ENCODE measurements at regions not wholly inside any gene's neighbourhood (a gene's known extent, or its start where the extent isn't known, plus 50 kb on each side); places are given as distances from the start of the nearest gene placed in this dataset.

DNA sequence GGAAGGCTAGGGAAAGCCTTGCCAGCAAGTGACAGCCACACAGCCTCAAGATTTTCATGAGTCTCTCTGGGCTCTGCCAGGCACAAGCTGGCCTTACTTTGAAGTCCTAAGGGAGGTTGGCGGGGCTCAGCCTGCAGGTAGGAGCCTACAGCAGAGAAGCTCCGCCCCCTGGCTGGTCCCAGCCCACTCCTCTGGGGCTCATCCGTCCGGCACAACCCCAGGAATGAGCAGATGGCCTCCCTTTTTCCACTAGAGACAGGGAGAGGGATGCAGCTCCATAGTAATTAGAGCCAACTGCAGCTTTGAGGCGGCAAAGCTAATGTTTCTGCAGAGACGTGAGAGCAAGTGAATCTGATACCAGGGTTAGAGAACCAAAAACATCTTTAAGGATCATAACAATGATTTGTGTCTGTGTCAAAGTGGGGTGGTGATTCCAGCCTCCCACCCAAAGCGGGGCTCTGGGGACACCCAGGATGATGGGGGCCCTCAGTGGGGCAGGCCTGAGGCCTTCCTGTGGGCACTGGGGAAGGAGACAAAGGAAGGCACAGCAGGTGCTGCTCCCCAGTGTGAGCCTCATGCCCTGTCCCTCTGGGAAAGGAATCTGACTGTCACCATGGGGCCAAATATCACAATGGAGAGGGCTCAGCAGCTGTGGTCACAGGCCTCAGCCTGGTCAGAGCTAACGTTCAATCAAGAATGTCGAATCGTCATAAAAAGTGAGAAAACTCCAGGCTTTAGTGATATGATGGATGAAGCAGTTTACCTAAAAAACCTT lies 61.5 kb downstream of the RBFOX3 start:
- ATAC-seq (no peak), FAIRE-seq (no peak), DNase-seq (ENCODE audit: low spot score) (no peak)
- H3K79me2 ChIP-seq (ENCODE audit: insufficient read depth, low read length), result no peaks in the 10 kb centered on the region
- intact Hi-C loops (cut with micrococcal nuclease; ENCODE audit: unreplicated experiment) (no loop called here), in situ Hi-C loops (cut with HindIII; ENCODE audit: extremely low pct_ligation_motif_present, low pct_unique_long_range_greater_than_20kb) (no loop called here)
- H2AFZ ChIP-seq (ENCODE audit: low read length), result no peak overlapping the region
- TF ChIP-seq, protein P1, sequence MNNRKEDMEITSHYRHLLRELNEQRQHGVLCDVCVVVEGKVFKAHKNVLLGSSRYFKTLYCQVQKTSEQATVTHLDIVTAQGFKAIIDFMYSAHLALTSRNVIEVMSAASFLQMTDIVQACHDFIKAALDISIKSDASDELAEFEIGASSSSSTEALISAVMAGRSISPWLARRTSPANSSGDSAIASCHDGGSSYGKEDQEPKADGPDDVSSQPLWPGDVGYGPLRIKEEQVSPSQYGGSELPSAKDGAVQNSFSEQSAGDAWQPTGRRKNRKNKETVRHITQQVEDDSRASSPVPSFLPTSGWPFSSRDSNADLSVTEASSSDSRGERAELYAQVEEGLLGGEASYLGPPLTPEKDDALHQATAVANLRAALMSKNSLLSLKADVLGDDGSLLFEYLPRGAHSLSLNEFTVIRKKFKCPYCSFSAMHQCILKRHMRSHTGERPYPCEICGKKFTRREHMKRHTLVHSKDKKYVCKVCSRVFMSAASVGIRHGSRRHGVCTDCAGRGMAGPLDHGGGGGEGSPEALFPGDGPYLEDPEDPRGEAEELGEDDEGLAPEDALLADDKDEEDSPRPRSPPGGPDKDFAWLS (CRISPR knock-in tag; IDR thresholded peaks at IDR 0.05; ENCODE audit: borderline replicate concordance), result no peak
- TF ChIP-seq PRDM4 (CRISPR knock-in tag; IDR thresholded peaks at IDR 0.05; ENCODE audit: borderline replicate concordance) (no peak), ZNF317 (CRISPR knock-in tag; IDR thresholded peaks at IDR 0.05) (no peak), ZNF570 (CRISPR knock-in tag; IDR thresholded peaks at IDR 0.05; ENCODE audit: borderline replicate concordance) (no peak), ZNF782 (CRISPR knock-in tag; IDR thresholded peaks at IDR 0.05; ENCODE audit: borderline replicate concordance) (no peak), ZNF678 (CRISPR knock-in tag; IDR thresholded peaks at IDR 0.05) (no peak), ZBTB20 (CRISPR knock-in tag; IDR thresholded peaks at IDR 0.05; ENCODE audit: borderline replicate concordance, low read depth) (no peak), ZZZ3 (CRISPR knock-in tag; IDR thresholded peaks at IDR 0.05; ENCODE audit: borderline replicate concordance) (no peak), ARID2 (CRISPR knock-in tag; IDR thresholded peaks at IDR 0.05; ENCODE audit: borderline replicate concordance) (no peak), SMC3 (IDR thresholded peaks at IDR 0.05; ENCODE audit: low read length) (no peak), RAD21 (CRISPR knock-in tag; IDR thresholded peaks at IDR 0.05) (no peak), WIZ (CRISPR knock-in tag; IDR thresholded peaks at IDR 0.05) (no peak), ZNF207 (IDR thresholded peaks at IDR 0.05; ENCODE audit: borderline replicate concordance) (no peak), SOX5 (CRISPR knock-in tag; IDR thresholded peaks at IDR 0.05; ENCODE audit: borderline replicate concordance) (no peak), KAT7 (CRISPR knock-in tag; IDR thresholded peaks at IDR 0.05; ENCODE audit: borderline replicate concordance) (no peak)
- 10% methylated on average over 9 of the region's 10 CpGs for WGBS (ENCODE audit: low lambda C conversion rate)
- H3K9ac ChIP-seq (ENCODE audit: insufficient read depth, low read depth, low read length), result no peak overlapping the region
- H3K27me3 ChIP-seq (ENCODE audit: control insufficient read depth in 1 of 2, insufficient read depth in 2 of 2, low read length in 2 of 2), result peaks cover 18 to 58% of the 10 kb centered on the region in 2 experiments
- H3K27ac ChIP-seq (ENCODE audit: extremely low read length, insufficient read depth, low read length), result no peak overlapping the region
- H3K9me3 ChIP-seq (ENCODE audit: low read length), result peaks cover 10% of the 10 kb centered on the region; the same call in 1 of the 2 replicates
- no peaks in the 10 kb centered on the region for H3K36me3 ChIP-seq (replicated peaks in 1 of 2; ENCODE audit: control insufficient read depth in 1 of 2, insufficient read depth in 2 of 2, low read length in 2 of 2)
- no peaks in the 10 kb centered on the region for H3K4me1 ChIP-seq (ENCODE audit: insufficient read depth, low read length)
- H3K4me2 ChIP-seq (ENCODE audit: low read depth, low read length), result no peak overlapping the region
- ChIA-PET POLR2A (no interaction called here), CTCF (ENCODE audit: low intra/inter-chr PET ratio, low total read pairs) (no interaction called here)
- H4K20me1 ChIP-seq (ENCODE audit: insufficient read depth, low read length), result no peaks in the 10 kb centered on the region; the same call in 1 of the 2 replicates
- H3K4me3 ChIP-seq (replicated peaks in 1 of 3; ENCODE audit: insufficient read depth in 1 of 3, low read depth in 2 of 3, low read length in 3 of 3), result no peak overlapping the region
- no TSS peak for BruUV-seq (replicated peaks)

All from HepG2 (cell line).